GM12892 (cell line): ENCODE measurements at regions not wholly inside any gene's neighbourhood (a gene's known extent, or its start where the extent isn't known, plus 50 kb on each side); places are given as distances from the start of the nearest gene placed in this dataset.
"Not testable (repeated sequence)": the region's sequence is repeated elsewhere in the genome, so short reads cannot be mapped to it uniquely, and the experiment has no call there.

ENCODE experiments used
- DNase-seq: peaks from one replicate; pipeline ENCODE4 v3.0.0; 2011; ENCODE audit not compliant: insufficient read length
- FAIRE-seq: peaks from 2 replicates; lab custom pipeline; 2011; peaks lifted over from hg19 to GRCh38; lab: Jason Lieb, UNC
- POLR2A ChIP-seq: IDR thresholded peaks from 2 replicates; pipeline ENCODE4 v1.6.1; 2011; ENCODE audit warnings: low read depth, low read length, control low read depth
- POLR2AphosphoS5 ChIP-seq: IDR thresholded peaks from 2 replicates; pipeline ENCODE4 v1.6.1; 2011; ENCODE audit warnings: low read depth, low read length, control low read depth
- TAF1 ChIP-seq: IDR thresholded peaks from 2 replicates; pipeline ENCODE4 v1.6.1; 2011; ENCODE audit warnings: low read depth, mild to moderate bottlenecking, control low read depth, low read length, borderline replicate concordance

GRCh38 chr2:7427293-7428060 is 510.3 kb downstream of the RNF144A start:
- DNase-seq = no peak
- TF ChIP-seq POLR2A = no peak
- TF ChIP-seq TAF1 = no peak
- TF ChIP-seq POLR2AphosphoS5 = no peak
- FAIRE-seq = peak; percentile 75

GRCh38 chr2:7428454-7429204 is 511.4 kb downstream of the RNF144A start:
- DNase-seq (no peak), FAIRE-seq (no peak)
- TF ChIP-seq POLR2AphosphoS5 (no peak), TAF1 (no peak), POLR2A (no peak)

- no peak for DNase-seq
- no peak for FAIRE-seq
- TF ChIP-seq POLR2AphosphoS5 (no peak), POLR2A (no peak), TAF1 (no peak)
Observed at GRCh38 chr2:7429733-7430132, 512.5 kb downstream of the RNF144A start.

- no peak for DNase-seq
- no peak for FAIRE-seq
- TF ChIP-seq POLR2A (no peak), POLR2AphosphoS5 (no peak), TAF1 (no peak)
Observed at GRCh38 chr2:7430421-7430868, 513.2 kb downstream of the RNF144A start.

GRCh38 chr2:7430869-7431641 is 513.8 kb downstream of the RNF144A start:
- DNase-seq = no peak
- FAIRE-seq = no peak

GRCh38 chr2:7432436-7432835 is 515.2 kb downstream of the RNF144A start:
- DNase-seq (no peak), FAIRE-seq (no peak)
- TF ChIP-seq POLR2AphosphoS5 = no peak
- TF ChIP-seq TAF1 = no peak
- no peak for TF ChIP-seq POLR2A

More at GRCh38 chr2:7430869-7431641, 513.8 kb downstream of the RNF144A start:
- TF ChIP-seq POLR2A (no peak), TAF1 (no peak), POLR2AphosphoS5 (no peak)

- no peak for DNase-seq
- FAIRE-seq = no peak
- TF ChIP-seq TAF1 (no peak), POLR2A (no peak), POLR2AphosphoS5 (no peak)
Observed at GRCh38 chr2:7436096-7436906, 519.1 kb downstream of the RNF144A start.

- FAIRE-seq (no peak), DNase-seq (no peak)
- TF ChIP-seq POLR2A (no peak), POLR2AphosphoS5 (no peak)
Observed at GRCh38 chr2:7437141-7437540, 519.9 kb downstream of the RNF144A start.

- TF ChIP-seq TAF1 (no peak), POLR2AphosphoS5 (no peak), POLR2A (no peak)
- FAIRE-seq (peak; percentile 42), DNase-seq (no peak)
Observed at GRCh38 chr2:7437716-7438632, 520.8 kb downstream of the RNF144A start.

- DNase-seq (no peak), FAIRE-seq (no peak)
- TF ChIP-seq POLR2A (no peak), TAF1 (no peak), POLR2AphosphoS5 (no peak)
Observed at GRCh38 chr2:7438855-7439254, 521.6 kb downstream of the RNF144A start.

- no peak for FAIRE-seq
- no peak for DNase-seq
- TF ChIP-seq POLR2AphosphoS5 (no peak), TAF1 (no peak), POLR2A (no peak)
Observed at GRCh38 chr2:7440977-7441376, 523.8 kb downstream of the RNF144A start.

GRCh38 chr2:7441841-7442240 is 524.6 kb downstream of the RNF144A start:
- DNase-seq, FAIRE-seq: not testable (repeated sequence)
